ENCODE measurements at regions not wholly inside any gene's neighbourhood (a gene's known extent, or its start where the extent isn't known, plus 50 kb on each side); places are given as distances from the start of the nearest gene placed in this dataset.

- no peak overlapping the region for H3K27ac ChIP-seq (ENCODE audit: low read depth in 2 of 2, low read length in 1 of 2)
- H2AFZ ChIP-seq (ENCODE audit: low read depth) = no peak overlapping the region
- WGBS (ENCODE audit: low lambda C conversion rate) = 3% methylated on average over 2 of the region's 2 CpGs
- CTCF ChIA-PET = no interaction called here
- POLR2A ChIA-PET = no interaction called here
- TF ChIP-seq MEF2A (IDR thresholded peaks at IDR 0.05; ENCODE audit: borderline replicate concordance, low read depth) (no peak), FOSL2 (IDR thresholded peaks at IDR 0.05; ENCODE audit: borderline replicate concordance, low read depth) (no peak), YY1 (IDR thresholded peaks at IDR 0.05; ENCODE audit: low read depth) (no peak), RAD21 (IDR thresholded peaks at IDR 0.05; ENCODE audit: low read length) (no peak), NRF1 (IDR thresholded peaks at IDR 0.05; ENCODE audit: low read depth, low read length) (no peak), TAF1 (IDR thresholded peaks at IDR 0.05; ENCODE audit: borderline replicate concordance, low read depth, low read length) (no peak)
- H3K9me3 ChIP-seq = no peaks in the 10 kb centered on the region; the same call in 1 of the 2 replicates
- no peak overlapping the region for H3K4me3 ChIP-seq (ENCODE audit: low read depth in 2 of 2, low read length in 1 of 2)
- no peaks in the 10 kb centered on the region for H3K27me3 ChIP-seq (ENCODE audit: insufficient read depth)
- H3K36me3 ChIP-seq (replicated peaks in 1 of 2; ENCODE audit: control insufficient read depth in 1 of 2, insufficient read depth in 2 of 2, low read length in 1 of 2) = no peaks in the 10 kb centered on the region
- no peak for DNase-seq
- no peaks in the 10 kb centered on the region for H3K79me2 ChIP-seq (ENCODE audit: insufficient read depth)
- H4K20me1 ChIP-seq (ENCODE audit: insufficient read depth) = no peaks in the 10 kb centered on the region
- no peaks in the 10 kb centered on the region for H3K9me2 ChIP-seq
- H3F3A ChIP-seq (replicated peaks; ENCODE audit: insufficient read depth) = no peaks in the 10 kb centered on the region
- no peak overlapping the region for H3K9ac ChIP-seq
- no peaks in the 10 kb centered on the region for H3K4me1 ChIP-seq (ENCODE audit: control insufficient read depth in 1 of 2, insufficient read depth in 2 of 2, low read depth in 1 of 2, low read length in 1 of 2)
- no peak overlapping the region for H3K4me2 ChIP-seq
Observed at GRCh38 chr9:1284727-1285126, 234.6 kb downstream of the DMRT2 start.

- Histone ChIP-seq H3K4me2 (no peak overlapping the region), H3K4me3 (ENCODE audit: low read depth in 2 of 2, low read length in 1 of 2) (no peak overlapping the region), H4K20me1 (ENCODE audit: insufficient read depth) (no peaks in the 10 kb centered on the region), H3K9me2 (no peaks in the 10 kb centered on the region), H3K27me3 (ENCODE audit: insufficient read depth) (no peaks in the 10 kb centered on the region), H2AFZ (ENCODE audit: low read depth) (no peak overlapping the region), H3K79me2 (ENCODE audit: insufficient read depth) (no peaks in the 10 kb centered on the region), H3K4me1 (ENCODE audit: control insufficient read depth in 1 of 2, insufficient read depth in 2 of 2, low read depth in 1 of 2, low read length in 1 of 2) (no peaks in the 10 kb centered on the region), H3F3A (replicated peaks; ENCODE audit: insufficient read depth) (no peaks in the 10 kb centered on the region), H3K9ac (no peak overlapping the region), H3K36me3 (replicated peaks in 1 of 2; ENCODE audit: control insufficient read depth in 1 of 2, insufficient read depth in 2 of 2, low read length in 1 of 2) (no peaks in the 10 kb centered on the region), H3K27ac (ENCODE audit: low read depth in 2 of 2, low read length in 1 of 2) (no peak overlapping the region), H3K9me3 (no peaks in the 10 kb centered on the region; the same call in 1 of the 2 replicates)
- WGBS (ENCODE audit: low lambda C conversion rate) = 15% methylated on average over 3 of the region's 3 CpGs
- ChIA-PET CTCF (no interaction called here), POLR2A (no interaction called here)
- TF ChIP-seq EZH2phosphoT487 (IDR thresholded peaks at IDR 0.05; ENCODE audit: borderline replicate concordance, low read depth) = no peak
- no peak for TF ChIP-seq IRF3 (IDR thresholded peaks at IDR 0.05; ENCODE audit: low read depth, low read length)
- no peak for TF ChIP-seq GATA2 (CRISPR knock-in tag; IDR thresholded peaks at IDR 0.05)
- TF ChIP-seq USF2 (IDR thresholded peaks at IDR 0.05; ENCODE audit: borderline replicate concordance, low read depth, low read length) = no peak
- no peak for TF ChIP-seq SIN3A (IDR thresholded peaks at IDR 0.05; ENCODE audit: borderline replicate concordance, low read depth, low read length)
- no peak for TF ChIP-seq FOSL2 (IDR thresholded peaks at IDR 0.05; ENCODE audit: borderline replicate concordance, low read depth)
- no peak for TF ChIP-seq RCOR1 (IDR thresholded peaks at IDR 0.05; ENCODE audit: low read length)
- no peak for DNase-seq
Observed at GRCh38 chr9:1285526-1285925, 235.4 kb downstream of the DMRT2 start.
